AG04449 (cell line): ENCODE measurements at regions not wholly inside any gene's neighbourhood (a gene's known extent, or its start where the extent isn't known, plus 50 kb on each side); places are given as distances from the start of the nearest gene placed in this dataset.

Experiments used
- CTCF ChIA-PET: fragments of 350-600 bp; formaldehyde crosslinking; extraction: SDS; loops from one replicate; lab custom pipeline; 2021; ENCODE audit warnings: antibody characterized with exemption; lab: Yijun Ruan, JAX
- POLR2A ChIA-PET: fragments of 400-600, 350-600 bp; formaldehyde crosslinking; extraction: SDS; loops from one replicate; lab custom pipeline; 2020; ENCODE audit warnings: antibody characterized with exemption, inconsistent platforms; lab: Yijun Ruan, JAX
- DNase-seq: peaks from one replicate; pipeline ENCODE4 v3.0.0-alpha.2; 2010; ENCODE audit warnings: low read depth, low spot score
- H3K4me3 ChIP-seq: 2 replicates; pipeline ENCODE4 v1.5.1; 2011; ENCODE audit warnings: low read depth, mild to moderate bottlenecking, control low read depth, low read length
- TF ChIP-seq, protein P1 (sequence below): IDR thresholded peaks from one replicate; pipeline ENCODE4 v1.5.1; 2011; ENCODE audit warnings: mild to moderate bottlenecking, moderate library complexity, low read length, control low read depth, inconsistent platforms; ENCODE audit not compliant: insufficient read depth; ENCODE audit errors: missing control alignments

- no peak for DNase-seq
- TF ChIP-seq, protein P1, sequence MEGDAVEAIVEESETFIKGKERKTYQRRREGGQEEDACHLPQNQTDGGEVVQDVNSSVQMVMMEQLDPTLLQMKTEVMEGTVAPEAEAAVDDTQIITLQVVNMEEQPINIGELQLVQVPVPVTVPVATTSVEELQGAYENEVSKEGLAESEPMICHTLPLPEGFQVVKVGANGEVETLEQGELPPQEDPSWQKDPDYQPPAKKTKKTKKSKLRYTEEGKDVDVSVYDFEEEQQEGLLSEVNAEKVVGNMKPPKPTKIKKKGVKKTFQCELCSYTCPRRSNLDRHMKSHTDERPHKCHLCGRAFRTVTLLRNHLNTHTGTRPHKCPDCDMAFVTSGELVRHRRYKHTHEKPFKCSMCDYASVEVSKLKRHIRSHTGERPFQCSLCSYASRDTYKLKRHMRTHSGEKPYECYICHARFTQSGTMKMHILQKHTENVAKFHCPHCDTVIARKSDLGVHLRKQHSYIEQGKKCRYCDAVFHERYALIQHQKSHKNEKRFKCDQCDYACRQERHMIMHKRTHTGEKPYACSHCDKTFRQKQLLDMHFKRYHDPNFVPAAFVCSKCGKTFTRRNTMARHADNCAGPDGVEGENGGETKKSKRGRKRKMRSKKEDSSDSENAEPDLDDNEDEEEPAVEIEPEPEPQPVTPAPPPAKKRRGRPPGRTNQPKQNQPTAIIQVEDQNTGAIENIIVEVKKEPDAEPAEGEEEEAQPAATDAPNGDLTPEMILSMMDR: no peak
- CTCF ChIA-PET: interaction anchor here (0.8 to 2.7 kb wide), 4 partner anchors 9 to 124 kb away, joined by 3 to 18 read pairs (median 3); partner anchors contain the start of gene HSPA2
- no peak overlapping the region for H3K4me3 ChIP-seq
- POLR2A ChIA-PET: interaction anchor here (1.4 kb wide), 1 partner anchor 99 kb away, joined by 10 read pairs; the partner anchor contains the start of gene HSPA2
Observed at GRCh38 chr14:64639340-64639821, 64.8 kb upstream of the PLEKHG3 start.

GRCh38 chr14:64640839-64641238, 63.4 kb upstream of the PLEKHG3 start:
- no peak overlapping the region for H3K4me3 ChIP-seq
- ChIA-PET CTCF (interaction anchor here (0.9 to 2.7 kb wide), 4 partner anchors 11 to 125 kb away, joined by 3 to 18 read pairs (median 3); no protein-coding TSS in a partner anchor), POLR2A (no interaction called here)
- TF ChIP-seq, protein P1: no peak
- DNase-seq: no peak

DNA sequence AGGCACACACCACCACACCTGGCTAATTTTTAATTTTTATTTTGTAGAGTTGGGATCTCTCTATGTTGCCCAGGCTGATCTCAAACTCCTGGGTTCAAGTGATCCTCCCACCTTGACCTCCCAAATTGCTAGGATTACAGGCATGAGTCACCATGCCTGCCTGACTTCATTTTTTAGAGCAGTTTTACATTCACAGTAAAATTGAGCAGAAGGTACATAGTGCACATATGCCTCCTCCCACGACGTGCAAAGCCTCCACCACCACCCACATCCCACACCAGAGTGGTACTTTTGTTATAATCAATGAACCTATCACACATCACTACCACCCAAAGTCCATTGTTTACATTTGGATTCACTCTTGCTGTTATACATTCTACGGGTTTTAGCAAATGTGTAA, 62.5 kb upstream of the PLEKHG3 start:
- TF ChIP-seq, protein P1: no peak
- H3K4me3 ChIP-seq: no peak overlapping the region
- CTCF ChIA-PET: interaction anchor here (2.2 to 2.7 kb wide), 3 partner anchors 12 to 131 kb away, joined by 7 to 18 read pairs (median 7); no protein-coding TSS in a partner anchor
- no peak for DNase-seq
- POLR2A ChIA-PET: no interaction called here

- H3K4me3 ChIP-seq: no peak overlapping the region
- POLR2A ChIA-PET: no interaction called here
- TF ChIP-seq, protein P1: no peak
- DNase-seq: no peak
- CTCF ChIA-PET: interaction anchor here (0.7 to 2.6 kb wide), 9 partner anchors 12 to 248 kb away, joined by 3 to 14 read pairs (median 4); partner anchors contain the start of gene HSPA2
Observed at GRCh38 chr14:64643709-64644108, 60.5 kb upstream of the PLEKHG3 start.

DNA sequence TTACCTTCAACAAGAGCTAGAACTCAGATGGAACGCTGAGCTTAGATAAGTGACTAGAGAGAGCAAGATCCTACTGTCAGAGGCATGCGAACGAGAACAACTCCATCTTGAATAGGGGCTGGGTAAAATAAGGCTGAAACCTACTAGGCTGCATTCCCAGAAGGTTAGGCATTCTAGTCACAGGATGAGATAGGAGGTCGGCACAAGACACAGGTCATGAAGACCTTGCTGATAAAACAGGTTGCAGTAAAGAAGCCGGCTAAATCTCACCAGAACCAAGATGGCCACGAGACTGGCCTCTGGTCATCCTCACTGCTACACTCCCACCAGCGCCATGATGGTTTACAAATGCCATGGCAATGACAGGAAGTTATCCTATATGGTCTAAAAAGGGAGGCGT, 59.6 kb upstream of the PLEKHG3 start:
- no peak overlapping the region for H3K4me3 ChIP-seq
- ChIA-PET POLR2A (interaction anchor here (1.1 to 1.6 kb wide), 3 partner anchors 10 to 179 kb away, joined by 3 to 17 read pairs (median 13); partner anchors contain the start of gene HSPA2), CTCF (interaction anchor here (0.6 to 4.4 kb wide), 4 partner anchors 8 to 247 kb away, joined by 3 to 34 read pairs (median 9); no protein-coding TSS in a partner anchor)
- DNase-seq: no peak
- TF ChIP-seq, protein P1: no peak

DNA sequence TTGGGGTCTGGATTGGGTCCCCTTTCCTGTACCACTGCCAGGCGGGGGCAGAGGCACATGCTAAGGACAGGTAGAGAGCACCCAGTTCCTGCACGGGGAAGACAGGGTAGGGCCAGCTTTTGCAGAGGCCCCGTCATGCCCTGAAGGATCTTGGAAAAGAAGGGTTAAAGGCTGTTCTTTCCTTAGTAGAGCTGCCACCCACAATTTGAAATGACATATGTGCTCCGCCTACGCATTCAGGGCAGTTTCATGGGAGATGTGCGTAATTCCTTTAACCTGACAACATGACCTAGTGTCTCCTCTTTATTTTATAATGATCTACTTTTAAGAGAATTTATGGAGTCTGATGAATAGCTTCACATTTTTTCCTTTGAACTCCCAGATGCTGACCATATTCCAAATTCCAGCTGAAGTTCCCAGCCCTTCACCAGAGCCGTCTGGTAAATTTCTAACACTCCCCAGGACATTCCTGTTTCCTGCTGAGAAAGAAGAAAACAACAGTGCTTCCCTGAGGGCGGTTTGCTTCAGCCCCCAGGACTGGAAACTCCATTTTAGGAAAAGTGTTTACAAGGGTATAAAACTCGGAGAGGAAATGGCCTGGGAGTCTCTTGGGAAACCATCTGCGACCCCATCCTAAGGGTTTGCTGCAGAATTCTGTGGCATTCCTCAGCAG, 58.9 kb upstream of the PLEKHG3 start:
- POLR2A ChIA-PET: interaction anchor here (0.8 to 1.6 kb wide), 7 partner anchors 9 to 178 kb away, joined by 3 to 17 read pairs (median 3); partner anchors contain the start of genes HSPA2 and ZBTB1
- H3K4me3 ChIP-seq: no peak overlapping the region
- TF ChIP-seq, protein P1: no peak
- CTCF ChIA-PET: interaction anchor here (1.2 to 4.4 kb wide), 3 partner anchors 9 to 105 kb away, joined by 5 to 34 read pairs (median 8); partner anchors contain the start of gene HSPA2
- DNase-seq: peak; percentile 98
